ENCODE measurements at regions not wholly inside any gene's neighbourhood (a gene's known extent, or its start where the extent isn't known, plus 50 kb on each side); places are given as distances from the start of the nearest gene placed in this dataset.

GRCh38 chr13:75088915-75089314 is 393.1 kb downstream of the TBC1D4 start:
- H3K4me3 ChIP-seq (ENCODE audit: low read depth in 1 of 2, low read length in 1 of 2) = no peak overlapping the region
- H3K4me1 ChIP-seq (ENCODE audit: control insufficient read depth in 1 of 2, insufficient read depth in 1 of 2, low read depth in 1 of 2, low read length in 1 of 2) = no peaks in the 10 kb centered on the region
- TF ChIP-seq CTCF (IDR thresholded peaks at IDR 0.05) = no peak
- H3K36me3 ChIP-seq = no peaks in the 10 kb centered on the region
- H3K27ac ChIP-seq = no peak overlapping the region
- H3K27me3 ChIP-seq = no peaks in the 10 kb centered on the region
- H3K9me3 ChIP-seq = no peaks in the 10 kb centered on the region

GRCh38 chr13:75079226-75079625 is 402.7 kb downstream of the TBC1D4 start:
- H3K27me3 ChIP-seq = no peaks in the 10 kb centered on the region
- no peak for TF ChIP-seq CTCF (IDR thresholded peaks at IDR 0.05)
- H3K9me3 ChIP-seq = no peaks in the 10 kb centered on the region
- H3K36me3 ChIP-seq = no peaks in the 10 kb centered on the region
- H3K4me3 ChIP-seq (ENCODE audit: low read depth in 1 of 2, low read length in 1 of 2) = no peak overlapping the region
- no peaks in the 10 kb centered on the region for H3K4me1 ChIP-seq (ENCODE audit: control insufficient read depth in 1 of 2, insufficient read depth in 1 of 2, low read depth in 1 of 2, low read length in 1 of 2)
- H3K27ac ChIP-seq = no peak overlapping the region

- no peaks in the 10 kb centered on the region for H3K27me3 ChIP-seq
- no peak overlapping the region for H3K4me3 ChIP-seq (ENCODE audit: low read depth in 1 of 2, low read length in 1 of 2)
- no peaks in the 10 kb centered on the region for H3K4me1 ChIP-seq (ENCODE audit: control insufficient read depth in 1 of 2, insufficient read depth in 1 of 2, low read depth in 1 of 2, low read length in 1 of 2)
- H3K36me3 ChIP-seq = no peaks in the 10 kb centered on the region
- H3K9me3 ChIP-seq = no peaks in the 10 kb centered on the region
- no peak for TF ChIP-seq CTCF (IDR thresholded peaks at IDR 0.05)
- H3K27ac ChIP-seq = no peak overlapping the region
Measured at GRCh38 chr13:75076476-75076875, 405.5 kb downstream of the TBC1D4 start.

- Histone ChIP-seq H3K4me1 (ENCODE audit: control insufficient read depth in 1 of 2, insufficient read depth in 1 of 2, low read depth in 1 of 2, low read length in 1 of 2) (no peaks in the 10 kb centered on the region), H3K36me3 (no peaks in the 10 kb centered on the region), H3K4me3 (ENCODE audit: low read depth in 1 of 2, low read length in 1 of 2) (no peak overlapping the region), H3K27me3 (no peaks in the 10 kb centered on the region), H3K9me3 (no peaks in the 10 kb centered on the region), H3K27ac (no peak overlapping the region)
- no peak for TF ChIP-seq CTCF (IDR thresholded peaks at IDR 0.05)
Measured at GRCh38 chr13:75073786-75074185, 408.2 kb downstream of the TBC1D4 start.

- no peak for TF ChIP-seq CTCF (IDR thresholded peaks at IDR 0.05)
- H3K4me1 ChIP-seq (ENCODE audit: control insufficient read depth in 1 of 2, insufficient read depth in 1 of 2, low read depth in 1 of 2, low read length in 1 of 2) = no peaks in the 10 kb centered on the region
Measured at GRCh38 chr13:75072891-75073290, 409.1 kb downstream of the TBC1D4 start.

GRCh38 chr13:75072368-75072767 is 409.6 kb downstream of the TBC1D4 start:
- no peaks in the 10 kb centered on the region for H3K9me3 ChIP-seq
- TF ChIP-seq CTCF (IDR thresholded peaks at IDR 0.05) = no peak
- H3K4me3 ChIP-seq (ENCODE audit: low read depth in 1 of 2, low read length in 1 of 2) = no peak overlapping the region

More at GRCh38 chr13:75072891-75073290, 409.1 kb downstream of the TBC1D4 start:
- Histone ChIP-seq H3K27me3 (no peaks in the 10 kb centered on the region), H3K4me3 (ENCODE audit: low read depth in 1 of 2, low read length in 1 of 2) (no peak overlapping the region), H3K9me3 (no peaks in the 10 kb centered on the region), H3K27ac (no peak overlapping the region), H3K36me3 (no peaks in the 10 kb centered on the region)

More at GRCh38 chr13:75072368-75072767, 409.6 kb downstream of the TBC1D4 start:
- no peak overlapping the region for H3K27ac ChIP-seq
- H3K27me3 ChIP-seq = no peaks in the 10 kb centered on the region
- no peaks in the 10 kb centered on the region for H3K36me3 ChIP-seq
- no peaks in the 10 kb centered on the region for H3K4me1 ChIP-seq (ENCODE audit: control insufficient read depth in 1 of 2, insufficient read depth in 1 of 2, low read depth in 1 of 2, low read length in 1 of 2)
